GM18498 (cell line): ENCODE measurements at regions not wholly inside any gene's neighbourhood (a gene's known extent, or its start where the extent isn't known, plus 50 kb on each side); places are given as distances from the start of the nearest gene placed in this dataset.

Experiments
- ATAC-seq: cut with Tn5 transposase; IDR thresholded peaks from one replicate; pipeline ENCODE4 v1.9.1; 2021; ENCODE audit warnings: mild to moderate bottlenecking, moderate library complexity; ENCODE audit not compliant: unreplicated experiment

DNA sequence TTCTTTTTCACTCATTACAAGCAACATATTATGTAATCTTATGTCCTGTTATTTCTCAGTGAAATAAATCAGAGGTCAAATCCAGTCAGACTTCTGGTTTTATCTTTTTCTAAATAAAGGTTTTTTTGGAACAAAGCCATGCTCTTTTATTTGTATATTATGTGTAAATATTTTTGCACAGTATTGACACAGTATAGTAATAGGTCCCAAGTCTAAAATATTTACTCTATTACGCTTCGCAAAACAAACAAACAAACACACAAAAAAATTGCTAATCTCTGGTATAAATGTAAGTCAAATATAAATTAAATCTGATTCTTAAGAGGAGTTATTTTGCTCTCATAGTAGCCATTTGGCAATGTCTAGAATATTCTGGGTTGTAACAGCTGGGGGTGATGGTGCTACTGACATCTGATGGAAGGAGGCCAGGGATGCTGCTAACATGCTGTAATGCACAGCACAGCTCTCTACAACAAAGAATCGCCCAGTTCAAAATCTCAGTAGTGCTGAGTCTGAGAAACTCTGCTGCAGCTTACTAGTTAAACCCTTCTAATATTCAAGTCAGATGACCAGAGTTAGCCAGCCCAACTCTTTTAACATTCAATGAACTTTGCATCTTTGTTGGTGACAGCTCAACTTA, 602.1 kb downstream of the RAB28 start:
- ATAC-seq: no peak

DNA sequence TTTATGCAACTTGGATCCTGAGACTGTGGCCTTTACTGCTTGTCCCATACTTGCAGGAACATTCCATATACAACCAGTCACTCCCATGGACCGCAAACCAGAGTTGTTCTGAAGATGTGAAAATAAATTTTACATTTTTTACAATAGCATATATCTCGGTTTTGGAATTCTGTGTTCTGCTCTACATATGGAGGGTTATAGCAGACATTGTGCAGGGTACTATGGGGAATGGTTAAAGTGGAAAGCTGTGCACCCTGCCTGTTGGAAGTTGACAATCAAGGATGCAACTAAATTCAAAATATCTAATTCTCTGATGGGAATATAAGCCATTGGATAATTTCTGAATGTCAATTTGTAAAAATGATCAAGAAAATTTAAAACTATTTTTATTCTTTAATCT, 603.3 kb downstream of the RAB28 start:
- no peak for ATAC-seq

DNA sequence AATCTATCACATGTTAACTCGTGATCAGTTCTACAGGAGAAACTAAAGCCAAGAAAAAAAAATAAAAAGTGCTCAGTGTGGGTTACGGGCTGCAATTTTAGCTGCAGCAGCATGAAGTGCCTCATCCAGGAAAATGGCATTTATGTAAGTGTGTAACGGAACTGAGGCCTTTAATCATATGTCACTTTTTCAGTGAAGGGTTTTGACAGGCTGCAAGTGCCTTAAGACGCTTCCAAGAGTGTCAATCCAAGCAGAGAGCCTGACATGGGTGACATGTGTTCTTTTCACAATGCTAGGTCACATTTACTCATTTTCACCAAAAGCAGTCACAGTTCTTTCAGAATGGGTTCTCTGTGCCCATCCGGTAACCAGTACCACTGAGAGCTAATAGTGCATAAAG, 604.6 kb downstream of the RAB28 start:
- ATAC-seq: no peak

- ATAC-seq: no peak
Measured at GRCh38 chr4:12875640-12876243, 608.4 kb downstream of the RAB28 start.

DNA sequence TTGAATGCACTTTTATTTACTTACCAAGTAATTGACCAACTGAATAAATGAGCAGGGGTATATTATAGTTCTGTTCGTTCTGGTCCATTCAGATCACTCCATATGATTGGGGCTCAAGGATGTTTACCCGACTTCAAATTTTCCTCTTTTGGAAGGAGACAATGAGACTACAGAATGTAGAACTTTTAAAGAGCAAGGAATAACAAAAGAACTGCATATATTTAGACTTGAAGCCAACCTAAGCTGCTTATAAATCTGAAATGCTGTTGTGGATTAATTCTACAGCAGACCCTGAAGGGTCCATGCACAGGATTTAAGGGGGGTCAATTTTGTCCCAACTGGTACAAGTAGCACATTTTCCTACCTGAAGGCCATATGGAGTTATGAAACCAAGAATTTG, 610.8 kb downstream of the RAB28 start:
- ATAC-seq: no peak

GRCh38 chr4:12861422-12861821, 622.7 kb downstream of the RAB28 start:
- no peak for ATAC-seq

DNA sequence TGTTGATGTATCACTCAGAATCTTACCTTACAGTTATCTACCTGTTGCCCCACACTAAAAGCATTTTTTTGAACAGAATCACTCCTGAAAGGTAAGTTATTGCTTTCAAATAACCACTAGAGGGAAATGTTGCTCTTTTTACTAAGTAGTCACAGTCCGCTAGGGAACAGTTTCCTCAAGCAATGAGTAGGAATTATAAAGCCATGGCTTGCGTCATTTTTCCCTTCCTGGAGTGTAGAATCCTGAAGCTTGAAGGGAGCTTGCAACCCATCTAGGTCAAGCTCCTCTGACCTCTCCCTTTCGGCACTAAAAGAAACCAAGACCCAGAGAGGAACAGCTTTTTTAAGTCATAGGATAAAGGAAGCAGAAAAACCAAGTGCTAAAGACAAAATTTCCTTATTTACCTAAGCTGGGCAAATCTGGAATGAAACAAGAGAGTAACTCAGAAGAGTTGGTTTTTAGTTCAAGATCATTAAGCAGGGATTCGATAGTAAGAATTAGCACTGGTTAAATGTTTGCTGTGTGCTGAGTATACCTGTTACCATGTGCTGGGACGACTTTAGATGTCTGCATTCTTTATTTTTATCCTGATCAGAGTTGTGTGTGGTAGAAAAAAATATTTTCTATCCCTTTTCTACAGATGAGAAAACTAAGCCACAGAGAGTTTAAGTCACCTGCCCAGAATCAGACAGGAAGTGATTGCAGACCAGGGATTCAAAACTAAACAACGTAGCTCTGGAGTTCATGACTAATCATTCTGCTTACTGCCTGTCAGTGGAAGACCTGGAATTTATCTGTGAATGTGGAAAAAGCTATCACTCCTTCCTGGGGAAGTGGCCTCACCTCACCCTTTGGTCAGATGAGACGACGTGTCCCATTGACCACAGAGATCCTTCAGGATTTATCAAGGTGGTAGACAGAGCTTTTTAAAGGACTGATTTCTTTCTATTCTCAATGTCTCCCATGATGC, 631.5 kb downstream of the RAB28 start:
- no peak for ATAC-seq

DNA sequence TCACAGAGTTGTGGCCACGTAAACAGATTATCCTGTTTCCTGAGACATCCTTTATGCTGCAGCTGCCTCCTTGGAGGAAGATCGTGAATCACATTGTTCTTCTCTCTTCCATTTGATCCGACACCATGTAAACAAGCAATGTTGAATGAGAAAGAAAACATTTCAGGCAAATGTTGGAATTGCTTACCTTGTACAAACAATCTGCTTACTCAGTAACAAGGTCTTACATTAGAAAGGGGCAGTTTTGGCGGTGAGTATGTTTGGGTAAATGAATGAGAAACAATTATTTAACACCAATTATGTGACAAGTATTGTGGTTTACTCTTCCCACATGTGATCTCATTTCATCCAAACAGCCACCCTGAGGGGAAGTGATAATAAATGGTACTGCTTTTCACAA, 637.8 kb downstream of the RAB28 start:
- ATAC-seq: no peak

DNA sequence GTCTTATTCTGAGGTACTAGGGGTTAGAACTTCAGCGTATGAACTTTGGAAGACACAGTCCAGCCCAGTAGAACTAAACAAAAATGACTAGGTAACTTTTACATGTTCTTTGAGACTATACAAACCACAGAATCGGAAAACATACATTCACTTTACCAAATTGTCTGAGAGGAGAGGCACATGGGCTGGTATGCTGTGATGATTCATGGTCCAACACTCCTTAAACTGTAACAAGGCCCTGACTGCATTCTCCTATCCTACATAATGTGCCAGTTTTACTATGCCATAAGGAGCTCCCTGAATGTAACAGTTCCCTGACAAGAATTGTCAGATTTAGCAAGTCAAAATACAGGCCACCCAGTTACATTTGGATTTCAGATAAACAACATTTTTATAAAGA, 640.0 kb downstream of the RAB28 start:
- ATAC-seq: no peak

DNA sequence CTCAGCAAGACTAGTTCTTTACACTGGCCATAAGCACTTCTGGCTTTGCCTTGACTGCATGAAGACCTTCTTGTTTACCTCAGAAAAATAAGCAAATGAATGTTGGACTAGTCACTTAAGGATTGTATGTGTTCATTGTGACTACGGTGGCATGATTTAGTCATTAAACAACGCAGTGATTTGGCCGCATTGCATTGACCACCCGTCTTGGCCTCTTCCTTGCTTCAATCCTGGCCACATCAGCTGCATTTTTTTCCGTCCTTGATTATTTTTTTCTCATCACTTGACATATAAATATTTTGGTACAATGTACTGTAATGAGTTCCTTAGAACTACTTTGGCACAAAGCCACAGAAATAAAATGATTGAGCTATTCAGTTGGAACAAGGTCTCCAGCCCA, 656.2 kb downstream of the RAB28 start:
- no peak for ATAC-seq

GRCh38 chr4:12791536-12791935, 692.6 kb downstream of the RAB28 start:
- ATAC-seq: no peak

GRCh38 chr4:12787261-12787660, 696.9 kb downstream of the RAB28 start:
- no peak for ATAC-seq

GRCh38 chr4:12778706-12779105, 705.4 kb downstream of the RAB28 start:
- no peak for ATAC-seq

DNA sequence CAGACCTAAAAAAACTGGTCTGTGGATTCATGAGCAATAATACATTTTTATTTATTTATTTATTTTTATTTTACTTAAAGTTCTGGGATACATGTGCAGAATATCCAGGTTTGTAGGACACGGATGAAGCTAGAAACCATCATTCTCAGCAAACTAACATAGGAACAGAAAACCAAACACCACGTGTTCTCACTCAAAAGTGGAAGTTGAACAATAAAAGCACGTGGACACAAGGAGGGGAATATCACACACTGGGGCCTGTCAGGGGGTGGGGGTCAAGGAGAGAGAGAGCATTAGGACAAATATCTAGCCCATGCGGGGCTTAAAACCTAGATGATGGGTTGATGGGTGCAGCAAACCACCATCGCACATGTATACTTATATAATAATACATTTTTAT, 705.9 kb downstream of the RAB28 start:
- ATAC-seq: no peak

DNA sequence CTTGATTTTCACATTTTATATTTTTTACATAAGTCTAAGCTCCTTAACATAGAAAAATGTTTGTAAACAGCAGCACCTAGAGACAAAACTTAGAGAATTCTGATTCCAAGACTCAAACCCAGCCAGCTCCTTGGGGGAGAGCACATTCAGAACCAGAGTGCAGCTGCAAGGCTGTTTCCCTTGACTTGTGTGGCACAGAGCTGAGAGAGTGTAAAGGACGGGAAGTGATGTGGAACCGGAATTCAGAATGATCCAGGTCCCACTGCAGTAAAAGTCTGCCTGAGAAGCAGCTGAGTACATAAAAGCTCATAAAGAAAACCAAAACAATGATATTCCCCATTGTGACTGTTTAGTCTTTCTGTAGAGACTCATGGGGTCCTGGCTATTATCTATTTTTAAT, 713.8 kb downstream of the RAB28 start:
- no peak for ATAC-seq

DNA sequence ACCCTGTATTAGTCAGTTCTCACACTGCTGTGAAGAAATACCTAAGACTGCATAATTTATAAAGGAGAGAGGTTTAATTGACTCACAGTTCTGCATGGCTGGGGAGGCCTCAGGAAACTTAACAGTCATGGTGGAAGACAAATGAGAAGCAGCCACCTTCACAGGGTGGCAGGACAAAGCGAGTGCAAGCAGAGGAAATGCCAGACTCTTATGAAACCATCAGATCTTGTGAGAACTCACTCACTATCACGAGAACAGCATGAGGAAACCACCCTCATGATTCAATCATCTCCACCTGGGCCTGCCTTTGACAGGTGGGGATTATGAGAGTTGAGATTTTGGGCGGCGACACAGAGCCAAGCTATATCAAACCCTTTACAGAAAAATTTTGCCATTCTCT, 722.4 kb downstream of the RAB28 start:
- no peak for ATAC-seq

GRCh38 chr4:12747154-12747553, 737.0 kb downstream of the RAB28 start:
- no peak for ATAC-seq

DNA sequence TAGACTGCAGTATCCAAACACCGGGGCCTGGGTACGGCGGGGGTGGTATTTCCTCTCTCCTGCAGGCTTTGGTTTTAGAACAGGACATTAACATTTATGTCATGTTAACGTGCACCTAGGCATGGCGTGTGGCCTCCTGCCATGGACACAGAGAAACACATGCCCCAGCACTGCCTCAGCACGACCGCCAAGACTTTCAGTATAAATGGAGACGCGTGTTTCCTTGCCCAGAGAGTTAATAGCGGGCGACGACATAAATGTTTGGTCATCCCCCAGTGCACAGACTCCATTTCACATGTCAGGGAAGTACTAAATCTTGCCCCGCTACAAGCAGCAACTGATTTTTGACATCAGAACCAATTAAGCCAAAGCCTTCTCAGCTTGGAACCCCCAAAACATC, 737.9 kb downstream of the RAB28 start:
- no peak for ATAC-seq

GRCh38 chr4:12734586-12734985, 749.6 kb downstream of the RAB28 start:
- no peak for ATAC-seq

DNA sequence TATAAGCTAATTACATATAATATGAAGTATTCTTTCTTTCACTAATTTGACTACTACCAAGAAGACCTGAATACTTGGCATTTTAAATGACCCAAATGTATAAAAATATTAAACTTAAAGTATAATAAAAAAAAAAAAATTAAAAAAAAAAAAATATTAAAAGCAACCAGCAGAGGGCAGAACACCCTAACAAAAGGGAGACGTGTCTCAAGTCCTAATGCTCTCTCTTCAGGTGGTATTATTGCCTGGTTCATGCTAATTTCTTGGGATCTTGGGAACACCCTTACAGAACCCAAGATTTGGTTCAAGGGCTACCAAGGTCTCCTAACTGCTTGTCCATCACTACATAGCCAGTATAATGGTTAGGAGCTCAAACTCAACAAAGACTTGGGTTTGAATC, 754.8 kb downstream of the RAB28 start:
- no peak for ATAC-seq

GRCh38 chr4:12724510-12724909, 759.6 kb downstream of the RAB28 start:
- no peak for ATAC-seq

- ATAC-seq: no peak
Measured at GRCh38 chr4:12723849-12724447, 760.2 kb downstream of the RAB28 start.
